AG04450 (cell line): ENCODE measurements at regions not wholly inside any gene's neighbourhood (a gene's known extent, or its start where the extent isn't known, plus 50 kb on each side); places are given as distances from the start of the nearest gene placed in this dataset.
A peak's percentile ranks its signal among the peaks of the same experiment; 100 is the strongest.
"Not testable (repeated sequence)": the region's sequence is repeated elsewhere in the genome, so short reads cannot be mapped to it uniquely, and the experiment has no call there.

ENCODE experiments used
- CTCF ChIA-PET: fragments of 300-600, 350-600 bp; formaldehyde crosslinking; extraction: SDS; loops from one replicate; lab custom pipeline; 2022; ENCODE audit warnings: antibody characterized with exemption, inconsistent platforms; lab: Charles Lee
- POLR2A ChIA-PET: fragments of 350-600 bp; formaldehyde crosslinking; extraction: SDS; loops from one replicate; lab custom pipeline; 2021; ENCODE audit warnings: antibody characterized with exemption, inconsistent platforms; lab: Yijun Ruan, JAX
- DNase-seq: peaks from one replicate; pipeline ENCODE4 v3.0.0-alpha.2; 2011; ENCODE audit warnings: low read depth, low spot score
- H3K27ac ChIP-seq: one replicate; pipeline ENCODE4 v1.5.1; 2012; ENCODE audit warnings: low read depth, low read length, control low read depth
- H3K27me3 ChIP-seq: one replicate; pipeline ENCODE4 v1.6.0; 2012; ENCODE audit warnings: low read length; ENCODE audit not compliant: control insufficient read depth, insufficient read depth
- H3K4me3 ChIP-seq: 2 replicates; pipeline ENCODE4 v1.5.1; 2011; ENCODE audit warnings: mild to moderate bottlenecking, low read depth, low read length, control low read depth
- H3K9me3 ChIP-seq: 2 replicates; pipeline ENCODE4 v1.5.1; 2012; ENCODE audit warnings: low read length; ENCODE audit not compliant: control insufficient read depth, insufficient read depth
- CTCF ChIP-seq: IDR thresholded peaks from 2 replicates; pipeline ENCODE4 v1.5.1; 2011; ENCODE audit warnings: low read depth, low read length, control low read depth, inconsistent platforms

- no peaks in the 10 kb centered on the region for H3K27me3 ChIP-seq
- CTCF ChIA-PET = interaction anchor here (0.7 kb wide), 1 partner anchor 763 kb away, joined by 5 read pairs; no protein-coding TSS in a partner anchor
Measured at GRCh38 chr15:96187341-96188305, 142.9 kb upstream of the NR2F2 start.

GRCh38 chr15:96197721-96198120, 132.8 kb upstream of the NR2F2 start:
- ChIA-PET CTCF (no interaction called here), POLR2A (no interaction called here)
- peaks cover 3% of the 10 kb centered on the region; the same call in 1 of the 2 replicates for H3K9me3 ChIP-seq
- H3K4me3 ChIP-seq = no peak overlapping the region
- no peak overlapping the region for H3K27ac ChIP-seq
- TF ChIP-seq CTCF = no peak
- H3K27me3 ChIP-seq = no peaks in the 10 kb centered on the region
- DNase-seq = no peak

More at GRCh38 chr15:96187341-96188305, 142.9 kb upstream of the NR2F2 start:
- no peak for DNase-seq
- POLR2A ChIA-PET = no interaction called here
- Histone ChIP-seq H3K9me3 (no peaks in the 10 kb centered on the region; the same call in 1 of the 2 replicates), H3K4me3 (no peak overlapping the region), H3K27ac (peak overlapping the region; percentile 24)
- no peak for TF ChIP-seq CTCF

DNA sequence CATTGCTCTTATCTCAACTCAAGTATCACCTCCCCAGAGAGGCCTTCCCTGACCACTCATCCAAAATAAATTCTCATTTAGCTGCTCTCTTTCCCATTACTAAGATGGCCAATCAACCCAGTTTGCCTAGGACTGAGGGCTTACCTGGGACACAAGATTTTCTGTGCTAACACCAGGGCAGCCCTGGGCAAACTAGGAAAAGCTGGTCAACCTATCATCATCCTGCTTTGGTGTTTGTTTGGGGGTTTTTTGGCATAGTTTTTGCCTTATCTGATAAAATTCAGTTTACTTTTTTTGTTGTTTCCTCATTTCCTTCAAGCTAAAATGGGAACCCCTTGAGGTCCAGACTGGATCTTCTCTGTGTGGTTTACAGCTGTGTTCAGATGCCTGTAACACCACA, 131.4 kb upstream of the NR2F2 start:
- H3K27me3 ChIP-seq = no peaks in the 10 kb centered on the region
- no peak overlapping the region for H3K27ac ChIP-seq
- no peak for TF ChIP-seq CTCF
- ChIA-PET POLR2A (no interaction called here), CTCF (interaction anchor here (0.7 kb wide), 1 partner anchor 383 kb away, joined by 3 read pairs; no protein-coding TSS in a partner anchor)
- H3K9me3 ChIP-seq = peaks cover 3% of the 10 kb centered on the region; the same call in 1 of the 2 replicates
- DNase-seq = no peak
- H3K4me3 ChIP-seq = no peak overlapping the region

- POLR2A ChIA-PET = no interaction called here
- Histone ChIP-seq H3K27ac (no peak overlapping the region), H3K4me3 (no peak overlapping the region), H3K27me3 (no peaks in the 10 kb centered on the region), H3K9me3 (peaks cover 3% of the 10 kb centered on the region; the same call in 1 of the 2 replicates)
- no peak for DNase-seq
- CTCF ChIA-PET = no interaction called here
- no peak for TF ChIP-seq CTCF
Measured at GRCh38 chr15:96200357-96200967, 130.0 kb upstream of the NR2F2 start.

DNA sequence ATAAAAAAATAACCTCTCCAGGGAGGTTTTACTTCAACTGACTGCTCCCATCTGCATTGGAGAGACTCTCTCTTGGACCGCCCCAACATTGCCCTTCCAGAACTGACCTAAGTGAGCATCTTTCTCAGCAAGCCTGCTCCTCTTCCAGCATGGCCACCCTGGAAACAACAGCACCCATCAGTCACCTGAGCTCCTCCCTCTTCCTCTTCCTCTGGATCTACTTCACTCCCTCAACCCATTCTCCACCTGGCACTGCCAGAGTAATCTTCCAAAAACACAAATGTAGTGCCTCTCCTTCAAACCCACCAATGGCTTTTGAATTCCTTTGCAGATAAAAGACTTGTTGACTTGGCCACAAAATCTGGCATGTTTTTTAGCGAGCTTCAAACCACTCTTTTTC, 128.8 kb upstream of the NR2F2 start:
- H3K27me3 ChIP-seq = no peaks in the 10 kb centered on the region
- H3K4me3 ChIP-seq = no peak overlapping the region
- H3K9me3 ChIP-seq = no peaks in the 10 kb centered on the region
- ChIA-PET CTCF (no interaction called here), POLR2A (no interaction called here)
- H3K27ac ChIP-seq = no peak overlapping the region
- no peak for DNase-seq
- no peak for TF ChIP-seq CTCF

- CTCF ChIA-PET, POLR2A ChIA-PET, H3K9me3 ChIP-seq, DNase-seq, H3K27ac ChIP-seq, H3K27me3 ChIP-seq, H3K4me3 ChIP-seq: not testable (repeated sequence)
Measured at GRCh38 chr15:96205588-96205987, 124.9 kb upstream of the NR2F2 start.
